ENCODE measurements at regions not wholly inside any gene's neighbourhood (a gene's known extent, or its start where the extent isn't known, plus 50 kb on each side); places are given as distances from the start of the nearest gene placed in this dataset.

DNA sequence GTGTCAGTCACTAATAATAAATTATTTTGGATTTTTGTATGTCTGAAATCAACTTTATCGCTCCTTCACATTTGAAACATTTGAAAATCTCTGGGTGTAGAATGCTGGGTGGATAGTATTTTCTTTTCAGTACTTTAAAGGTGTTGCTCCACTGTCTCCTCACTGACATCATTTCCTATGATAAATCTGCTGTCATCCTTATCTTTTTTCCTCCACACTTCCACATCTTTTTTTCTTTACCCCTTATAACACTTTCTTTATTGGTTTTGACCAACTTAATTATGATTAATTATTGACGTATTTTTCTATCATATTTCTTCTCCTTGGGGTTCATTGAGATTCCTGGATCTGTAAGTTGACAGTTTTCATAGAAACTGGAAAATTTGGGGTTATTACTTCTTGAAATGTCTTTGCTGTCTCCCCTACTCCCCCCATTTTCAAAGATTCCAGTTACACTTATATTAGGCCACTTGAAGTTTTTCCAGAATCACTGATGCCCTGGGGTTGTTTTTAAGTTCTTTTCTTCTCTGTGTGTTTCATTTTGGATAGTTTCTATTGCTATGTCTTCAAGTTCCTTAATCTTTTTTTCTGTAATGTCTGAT is 177.5 kb upstream of the DIO3 start:
- no peak for DNase-seq

DNA sequence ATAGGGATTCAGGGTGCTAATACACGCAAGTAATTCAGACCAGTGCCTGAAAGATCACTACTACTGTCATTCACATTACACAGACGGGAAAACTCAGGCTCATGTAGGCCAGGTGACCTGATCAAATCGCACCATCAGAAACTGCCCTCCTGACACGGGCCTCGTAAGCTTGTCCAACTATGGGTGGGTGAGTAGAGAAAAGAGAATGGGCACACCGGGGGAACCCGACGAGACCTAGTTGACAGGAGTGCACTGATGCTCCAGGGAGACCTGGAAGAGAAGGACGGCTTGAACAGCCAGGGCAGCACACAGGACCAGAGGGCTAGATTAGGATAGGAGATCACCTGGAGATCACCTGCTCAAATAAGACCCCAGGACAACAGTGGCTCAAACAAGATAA is 166.9 kb upstream of the DIO3 start:
- no peak for DNase-seq

- no peak for DNase-seq
Measured at GRCh38 chr14:101395779-101396178, 165.5 kb upstream of the DIO3 start.

DNA sequence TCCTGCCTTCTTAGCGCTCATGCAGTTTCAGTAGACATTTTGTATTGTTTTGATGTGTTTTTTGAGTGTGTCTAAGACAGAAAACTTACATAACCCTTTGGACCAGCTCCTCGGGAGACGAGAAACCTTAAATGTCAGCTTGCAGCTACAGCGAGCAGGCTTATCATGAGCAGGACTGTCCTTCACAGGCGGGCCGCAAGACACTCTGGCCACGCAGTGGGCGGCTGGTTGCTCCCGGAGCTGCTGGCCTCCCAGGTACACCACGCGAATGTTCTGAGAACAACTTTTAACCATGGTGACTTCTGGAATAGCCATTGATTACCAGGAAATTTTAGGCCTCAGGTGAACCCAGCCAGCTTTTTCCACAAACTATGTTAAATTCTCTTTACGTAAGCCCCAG is 164.1 kb upstream of the DIO3 start:
- no peak for DNase-seq

GRCh38 chr14:101398011-101398410 is 163.3 kb upstream of the DIO3 start:
- no peak for DNase-seq

DNA sequence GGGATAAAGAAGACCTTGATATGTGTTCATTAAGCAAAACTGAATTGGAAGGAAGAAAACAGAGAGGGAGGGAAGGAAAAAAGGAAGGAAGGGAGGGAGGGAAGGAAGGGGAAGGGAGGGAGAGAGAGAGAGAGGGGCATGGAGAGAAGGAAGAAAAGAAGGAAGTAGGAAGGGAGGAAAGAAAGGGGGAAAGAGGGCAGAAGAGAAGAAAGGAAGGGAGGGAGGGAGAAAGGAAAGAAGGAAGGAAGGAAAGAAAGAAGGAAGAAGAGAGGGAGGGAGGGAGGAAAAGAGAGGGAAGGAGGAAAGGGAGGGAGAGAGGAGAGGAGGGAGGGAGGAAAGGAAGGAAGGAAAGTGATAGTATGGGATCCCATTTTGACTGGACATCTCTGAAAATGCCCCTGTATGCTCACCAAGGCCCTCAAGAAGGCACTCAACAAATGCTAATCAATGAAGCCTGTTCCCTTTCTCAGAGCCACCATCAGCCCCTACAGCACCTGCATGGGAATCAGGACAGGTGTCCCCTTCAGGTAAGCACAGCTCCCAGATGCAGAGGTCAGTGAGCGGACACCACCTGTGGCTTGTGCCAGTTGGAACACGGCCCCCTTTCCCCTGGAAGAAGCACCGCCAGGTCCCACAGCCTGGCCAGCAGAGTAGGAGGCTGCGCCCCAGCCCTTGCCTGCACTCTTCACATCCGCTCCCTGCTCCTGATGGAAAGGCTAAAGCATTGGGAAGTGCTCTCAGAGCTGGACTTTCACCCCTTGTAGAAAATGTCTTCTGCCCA is 161.4 kb upstream of the DIO3 start:
- no peak for DNase-seq

GRCh38 chr14:101400830-101401229 is 160.5 kb upstream of the DIO3 start:
- DNase-seq = no peak

GRCh38 chr14:101402936-101403660 is 158.2 kb upstream of the DIO3 start:
- DNase-seq = no peak

DNA sequence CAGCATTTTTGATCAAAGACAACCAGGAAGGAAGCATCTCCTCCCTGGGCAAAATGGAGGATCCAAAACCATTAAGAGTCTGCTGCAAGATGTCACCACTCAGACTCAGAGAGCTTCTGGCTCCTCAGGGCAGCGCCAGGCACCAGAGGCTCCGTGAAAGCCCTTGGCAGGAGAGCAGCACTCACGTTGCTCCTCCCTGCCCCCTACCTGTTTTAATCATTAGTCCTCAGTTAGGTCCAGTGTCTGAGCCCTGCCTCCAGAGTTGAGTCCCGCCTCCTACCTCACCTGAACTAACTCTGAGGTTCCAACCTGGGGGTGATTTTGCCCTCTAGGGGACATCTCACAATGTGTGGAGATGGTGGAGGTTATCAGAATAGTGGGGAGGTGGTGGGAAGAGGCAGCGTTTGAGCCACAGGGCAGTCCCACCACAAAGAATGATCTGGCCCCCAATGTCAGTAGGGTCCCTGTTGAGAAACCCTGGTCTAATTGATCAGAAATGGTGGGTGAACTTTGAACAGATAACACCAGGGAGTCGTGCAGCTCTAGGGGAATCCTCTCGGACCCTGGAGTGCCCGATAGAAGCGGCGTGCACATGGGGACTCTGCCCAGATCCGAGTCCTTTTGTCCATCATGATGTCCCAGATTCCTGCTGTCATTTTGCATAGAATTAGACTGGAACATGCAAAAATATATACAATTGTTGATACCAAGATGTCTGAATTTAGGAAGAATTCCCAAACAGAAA is 156.7 kb upstream of the DIO3 start:
- no peak for DNase-seq

- no peak for DNase-seq
Measured at GRCh38 chr14:101405171-101405883, 156.0 kb upstream of the DIO3 start.

DNA sequence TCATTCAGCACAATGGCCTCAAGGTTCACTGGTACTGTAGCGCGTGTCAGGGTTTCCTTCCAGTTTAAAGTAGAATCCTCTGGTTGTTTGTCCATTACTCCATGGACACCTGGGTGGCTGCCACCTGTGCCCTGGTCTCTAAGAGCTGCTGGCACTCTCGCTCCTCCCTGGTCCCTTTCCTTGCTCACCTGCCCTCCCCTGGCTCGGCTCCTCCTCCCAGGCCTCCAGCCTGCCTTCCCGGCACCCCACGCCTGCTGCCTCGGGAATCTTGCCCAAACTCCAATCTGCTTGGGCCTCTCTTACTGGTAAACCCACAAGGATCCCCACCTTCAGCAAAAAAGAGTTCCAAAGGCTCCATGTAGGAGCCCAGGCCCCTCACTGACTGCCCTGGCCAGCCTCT is 154.4 kb upstream of the DIO3 start:
- DNase-seq = no peak

- DNase-seq = no peak
Measured at GRCh38 chr14:101407328-101407727, 154.0 kb upstream of the DIO3 start.

DNA sequence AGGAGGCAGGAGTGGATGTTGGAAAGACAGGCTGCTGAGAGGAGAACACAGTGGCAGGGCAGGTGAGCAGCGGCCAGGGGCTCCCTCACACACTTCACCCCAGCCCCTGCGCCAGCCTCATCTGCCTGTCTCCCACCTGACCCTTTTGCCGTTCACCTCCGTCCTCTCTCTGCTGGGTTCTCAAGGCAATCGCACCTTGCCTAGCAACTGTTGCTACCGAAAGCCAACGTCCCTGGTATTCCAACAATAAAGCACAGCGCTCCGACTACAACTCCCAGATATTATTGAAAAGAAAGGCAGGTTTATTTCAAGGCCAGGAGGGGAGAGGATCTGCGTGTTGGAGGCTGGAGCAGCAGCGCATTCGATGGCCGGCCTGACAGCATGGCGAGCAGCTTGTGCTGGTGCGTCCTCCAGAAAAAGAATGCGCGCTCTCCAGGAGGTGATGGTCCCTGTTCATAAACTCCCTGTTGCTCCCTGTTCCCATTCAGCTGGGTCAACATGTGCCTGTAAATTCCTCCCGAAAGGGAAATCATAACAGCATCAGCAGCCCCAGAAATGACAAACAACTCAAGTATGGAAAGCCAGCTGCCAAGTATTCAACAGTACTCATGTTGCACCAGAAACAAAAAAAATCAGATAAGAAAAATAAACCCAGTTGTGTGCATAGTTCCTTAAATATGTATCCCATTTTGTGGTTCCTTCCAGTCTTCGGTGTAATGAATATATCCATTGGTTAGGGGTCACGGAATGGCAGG is 153.0 kb upstream of the DIO3 start:
- no peak for DNase-seq

- DNase-seq = no peak
Measured at GRCh38 chr14:101409006-101409543, 152.2 kb upstream of the DIO3 start.

GRCh38 chr14:101410126-101410525 is 151.2 kb upstream of the DIO3 start:
- no peak for DNase-seq

GRCh38 chr14:101411151-101411550 is 150.1 kb upstream of the DIO3 start:
- no peak for DNase-seq

- no peak for DNase-seq
Measured at GRCh38 chr14:101411779-101412178, 149.5 kb upstream of the DIO3 start.

GRCh38 chr14:101412739-101413138 is 148.6 kb upstream of the DIO3 start:
- DNase-seq = no peak

GRCh38 chr14:101417434-101417833 is 143.9 kb upstream of the DIO3 start:
- DNase-seq = no peak

- no peak for DNase-seq
Measured at GRCh38 chr14:101418601-101419000, 142.7 kb upstream of the DIO3 start.

DNA sequence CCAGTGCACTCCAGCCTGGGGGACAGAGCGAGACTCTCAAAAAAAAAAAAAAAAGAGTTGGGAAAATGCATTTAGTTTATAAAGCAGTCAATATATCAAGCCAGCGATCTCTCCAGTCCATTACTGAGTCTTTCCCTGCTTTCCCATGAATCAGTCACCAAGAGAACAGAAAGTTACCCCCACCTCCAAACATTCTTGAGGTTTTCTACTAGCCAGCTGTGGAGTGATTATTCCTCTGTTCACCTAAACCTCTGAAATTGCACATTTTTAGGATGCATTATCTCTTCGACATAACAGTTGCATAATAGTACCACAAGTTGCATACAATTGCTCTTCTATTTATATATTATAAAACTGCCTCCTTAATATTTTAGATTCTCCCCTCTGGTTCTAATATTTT is 134.8 kb upstream of the DIO3 start:
- no peak for DNase-seq

DNA sequence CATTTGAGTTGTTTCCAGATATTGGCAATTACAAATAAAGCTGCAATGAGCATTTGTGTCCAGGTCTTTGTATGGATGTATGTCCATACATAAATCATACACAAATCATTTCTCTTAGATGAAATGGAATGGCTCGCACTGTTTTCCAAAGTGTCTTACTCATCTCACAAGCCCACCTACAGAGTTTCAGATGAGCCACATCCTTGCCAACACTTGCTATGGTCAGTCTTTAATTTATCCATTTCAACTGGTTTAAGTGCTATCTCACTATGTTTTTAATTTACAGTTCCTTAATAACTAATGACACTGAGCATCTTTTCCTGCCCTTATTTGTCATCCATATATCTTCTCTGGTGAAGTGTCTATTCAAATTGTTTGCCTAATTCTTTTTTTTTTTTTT is 132.9 kb upstream of the DIO3 start:
- no peak for DNase-seq

Data from activated naive CD4-positive, alpha-beta T cell (primary cell).